ENCODE measurements at regions not wholly inside any gene's neighbourhood (a gene's known extent, or its start where the extent isn't known, plus 50 kb on each side); places are given as distances from the start of the nearest gene placed in this dataset.

DNA sequence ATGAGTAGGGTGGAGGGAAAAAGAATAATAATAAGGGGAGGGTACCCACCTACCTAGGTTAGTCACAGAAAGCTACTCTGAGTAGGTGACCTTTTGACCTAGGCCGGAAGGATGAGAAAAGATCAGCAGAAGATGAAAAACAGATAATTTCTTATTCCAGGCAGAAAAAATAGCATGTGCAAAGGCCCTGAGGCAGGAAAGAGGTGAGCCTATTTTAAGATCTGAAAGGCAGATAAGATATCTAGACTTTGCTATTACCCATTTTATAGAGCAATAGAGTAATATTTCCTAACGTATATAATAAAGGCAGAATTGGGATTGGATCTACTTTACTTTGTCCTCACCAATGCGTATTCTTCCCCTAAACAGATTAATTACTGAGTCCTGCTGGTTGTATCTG, 393.9 kb upstream of the MPDZ start:
- H3K4me3 ChIP-seq (ENCODE audit: low read depth, low read length), result no peak overlapping the region

DNA sequence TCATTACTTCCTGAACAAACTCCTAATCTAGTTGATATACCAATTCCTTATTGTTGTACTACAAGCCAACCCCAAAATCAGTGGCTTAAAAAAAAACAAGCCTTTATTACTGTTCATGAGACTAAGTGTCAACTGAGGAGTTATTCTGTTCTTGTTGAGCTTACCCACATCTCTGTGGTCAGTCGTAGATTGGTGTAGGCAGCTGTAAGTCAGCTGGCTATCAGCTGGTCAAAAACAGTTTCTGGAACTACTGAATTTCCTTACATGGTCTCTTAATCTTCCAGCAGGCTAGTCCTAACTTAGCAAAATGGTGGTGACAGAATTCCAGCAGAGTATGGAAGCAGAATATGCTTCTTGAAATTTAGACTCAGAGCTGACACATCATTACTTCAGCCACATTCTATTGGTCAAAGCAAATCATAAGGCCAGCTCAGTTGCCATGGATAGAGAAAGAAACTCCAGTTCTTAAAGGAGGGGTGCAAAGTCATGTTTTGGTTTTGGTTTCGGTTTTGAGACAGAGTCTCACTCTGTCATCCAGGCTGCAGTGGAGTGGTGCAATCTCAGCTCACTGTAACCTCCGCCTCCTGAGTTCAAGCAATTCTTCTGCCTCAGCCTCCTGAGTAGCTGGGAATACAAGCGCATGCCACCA, 386.1 kb upstream of the MPDZ start:
- H3K4me3 ChIP-seq (ENCODE audit: low read depth, low read length), result no peak overlapping the region

DNA sequence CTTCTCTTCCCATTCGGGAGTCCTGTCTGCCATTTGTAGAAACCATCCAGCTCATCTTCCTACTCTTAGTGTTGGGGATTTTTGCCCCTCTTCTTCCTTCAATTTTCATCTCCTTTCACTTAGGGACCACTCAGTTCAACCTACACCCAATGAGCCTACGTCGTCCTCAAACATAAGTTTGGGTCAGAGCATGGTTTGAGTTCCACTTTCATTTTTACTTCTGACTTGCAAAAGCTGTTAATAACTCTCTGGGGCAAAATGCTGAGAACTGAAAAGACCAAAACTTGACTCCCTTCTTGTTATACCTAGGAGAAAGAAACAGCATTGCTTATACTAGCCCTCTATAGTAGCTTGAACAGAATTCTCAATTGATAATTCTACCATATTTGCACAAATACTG, 381.5 kb upstream of the MPDZ start:
- no peak overlapping the region for H3K4me3 ChIP-seq (ENCODE audit: low read depth, low read length)

DNA sequence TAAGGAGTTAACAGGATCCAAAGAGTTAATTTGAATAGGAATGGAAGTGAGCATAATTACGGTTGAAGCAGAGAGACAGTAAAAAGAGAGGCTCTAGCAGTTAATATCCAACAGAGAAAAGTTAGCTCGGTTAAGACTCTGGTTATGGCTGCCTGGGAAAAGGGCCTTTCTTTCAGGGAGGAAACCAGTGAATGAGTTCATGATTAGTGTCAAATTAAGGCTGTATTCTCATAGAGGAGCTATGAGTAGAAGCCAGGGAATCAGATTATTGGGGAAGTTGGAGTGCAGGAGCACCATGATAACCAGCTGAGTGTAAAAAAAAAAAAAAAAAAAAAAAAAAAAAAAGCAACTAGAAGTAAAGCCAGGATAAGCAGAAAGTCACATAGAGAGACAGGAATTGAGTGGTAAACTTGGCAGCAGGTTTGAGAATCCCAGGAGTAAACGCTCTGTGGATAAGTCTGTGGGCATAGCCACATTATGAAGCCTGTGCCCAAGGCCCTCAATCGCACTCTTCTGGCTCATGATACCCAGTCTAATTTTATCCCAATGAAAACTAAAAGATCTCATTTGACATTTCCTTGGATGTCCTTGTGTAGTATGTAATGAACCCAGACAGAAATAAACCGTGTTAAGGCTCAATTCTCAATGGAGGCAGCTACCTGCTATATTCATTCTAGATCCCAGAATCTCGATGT, 372.6 kb upstream of the MPDZ start:
- no peak overlapping the region for H3K4me3 ChIP-seq (ENCODE audit: low read depth, low read length)

DNA sequence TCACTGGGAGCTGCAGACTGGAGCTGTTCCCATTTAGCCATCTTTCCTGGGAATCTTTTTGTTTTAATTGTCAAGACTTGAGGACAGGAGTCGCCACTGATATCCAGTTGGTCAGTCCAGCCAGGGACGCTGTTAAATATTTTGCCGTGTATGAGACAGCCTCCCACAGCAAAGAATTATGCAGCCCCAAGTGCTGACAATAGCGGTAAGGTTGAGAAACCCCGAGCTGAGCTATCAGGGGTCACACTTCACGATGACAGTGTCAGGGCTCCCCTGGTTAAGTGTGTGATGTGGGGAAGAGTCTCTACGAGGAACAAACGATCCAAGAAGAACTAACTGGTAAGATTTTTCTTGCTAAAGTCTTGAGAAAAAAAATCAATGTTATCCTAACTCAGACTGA, 372.0 kb upstream of the MPDZ start:
- no peak overlapping the region for H3K4me3 ChIP-seq (ENCODE audit: low read depth, low read length)

DNA sequence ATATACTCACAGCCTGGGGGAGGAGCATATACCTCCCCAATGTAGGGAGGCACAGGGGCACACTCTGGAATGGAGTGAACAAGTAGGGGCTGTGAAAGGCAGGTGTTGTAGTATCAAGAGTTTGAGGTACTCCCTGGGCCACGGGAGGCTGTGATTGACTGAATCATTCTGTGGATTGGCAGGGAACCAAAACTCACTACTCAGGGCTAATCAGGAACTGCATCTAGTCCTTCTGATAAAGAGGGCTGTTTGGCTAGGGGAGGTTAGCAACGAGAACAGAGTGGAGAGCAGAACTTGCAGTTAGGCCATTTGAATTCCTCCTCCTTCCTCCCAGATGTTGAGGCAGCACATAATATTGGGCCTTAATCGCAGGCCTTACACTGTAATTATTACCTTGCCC, 369.2 kb upstream of the MPDZ start:
- no peak overlapping the region for H3K4me3 ChIP-seq (ENCODE audit: low read depth, low read length)

DNA sequence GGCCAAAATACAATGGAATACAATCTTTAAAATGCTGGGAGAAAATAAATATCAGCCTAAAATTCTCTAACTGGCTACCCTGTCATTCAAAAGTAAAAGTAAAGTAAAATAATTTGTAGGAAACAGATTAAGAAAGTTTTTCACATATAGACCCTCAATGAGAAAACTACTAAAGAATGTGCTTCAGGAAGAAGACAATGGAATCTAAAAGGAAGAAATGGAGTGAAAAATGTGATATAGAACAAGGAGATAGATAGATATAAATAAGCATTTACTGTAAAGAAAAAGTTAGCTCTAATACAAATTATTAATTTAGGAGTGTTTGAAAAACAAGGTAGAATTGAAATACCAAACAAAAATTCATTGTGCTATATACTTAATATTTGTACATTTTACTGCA, 368.6 kb upstream of the MPDZ start:
- no peak overlapping the region for H3K4me3 ChIP-seq (ENCODE audit: low read depth, low read length)

DNA sequence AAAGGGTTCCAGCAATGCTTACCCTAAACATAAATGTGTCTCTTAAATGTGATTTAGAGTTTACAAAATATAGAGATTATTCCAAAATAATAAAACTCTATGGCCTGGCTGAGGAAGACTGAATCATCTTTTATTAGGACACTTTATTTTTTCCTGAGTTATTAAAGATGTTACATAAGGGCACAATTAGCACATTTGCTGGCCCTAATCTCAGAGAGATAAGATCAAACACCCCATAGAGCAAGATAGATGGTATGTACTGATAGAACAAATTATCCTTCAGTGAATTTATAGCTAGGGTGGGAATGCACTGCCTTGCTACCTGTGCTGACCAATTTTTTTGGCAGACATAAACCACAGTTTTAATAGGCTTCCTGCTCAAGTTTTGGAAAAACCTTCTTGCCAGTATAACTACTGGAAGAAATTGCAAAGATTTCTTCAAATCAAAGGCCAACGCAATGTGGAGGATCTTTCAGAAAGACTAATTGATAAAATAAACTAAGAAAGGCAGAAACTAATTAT, 367.1 kb upstream of the MPDZ start:
- H3K4me3 ChIP-seq (ENCODE audit: low read depth, low read length), result no peak overlapping the region

DNA sequence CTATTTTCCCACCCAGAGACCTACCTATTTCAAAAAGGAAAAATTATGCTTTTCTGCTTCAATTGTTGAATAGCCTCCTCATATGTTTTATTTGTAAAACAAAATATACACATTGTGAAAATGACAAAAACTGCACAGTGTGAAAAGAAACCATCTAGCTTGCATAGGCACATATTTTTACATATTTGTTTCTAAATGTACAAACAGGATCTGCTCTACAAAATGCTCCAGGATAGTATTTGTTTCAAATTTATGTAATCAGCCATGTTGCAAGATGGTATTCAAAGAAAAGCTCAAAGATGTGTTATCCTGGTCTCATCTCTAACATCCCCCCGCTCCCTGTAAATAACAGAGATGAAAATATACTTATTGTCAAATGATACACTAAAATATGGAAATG, 366.1 kb upstream of the MPDZ start:
- no peak overlapping the region for H3K4me3 ChIP-seq (ENCODE audit: low read depth, low read length)

DNA sequence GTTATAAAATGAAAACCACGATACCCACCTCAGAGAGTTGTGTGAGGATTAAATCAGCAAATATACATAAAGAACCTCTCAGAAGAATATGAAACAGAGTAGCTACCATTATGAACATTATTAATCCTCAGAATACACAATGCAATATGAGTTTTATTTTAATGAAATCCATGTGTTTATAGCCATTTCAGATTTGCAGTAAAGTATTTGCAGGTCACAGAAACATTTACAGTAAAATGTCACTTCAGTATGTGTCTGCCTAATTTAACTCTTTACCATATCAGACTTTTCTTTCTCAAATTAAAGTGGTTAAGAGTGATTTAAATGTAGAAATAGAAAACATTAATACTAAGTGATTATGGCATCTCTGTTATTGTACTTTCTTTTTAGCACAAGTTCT, 365.2 kb upstream of the MPDZ start:
- H3K4me3 ChIP-seq (ENCODE audit: low read depth, low read length), result no peak overlapping the region

DNA sequence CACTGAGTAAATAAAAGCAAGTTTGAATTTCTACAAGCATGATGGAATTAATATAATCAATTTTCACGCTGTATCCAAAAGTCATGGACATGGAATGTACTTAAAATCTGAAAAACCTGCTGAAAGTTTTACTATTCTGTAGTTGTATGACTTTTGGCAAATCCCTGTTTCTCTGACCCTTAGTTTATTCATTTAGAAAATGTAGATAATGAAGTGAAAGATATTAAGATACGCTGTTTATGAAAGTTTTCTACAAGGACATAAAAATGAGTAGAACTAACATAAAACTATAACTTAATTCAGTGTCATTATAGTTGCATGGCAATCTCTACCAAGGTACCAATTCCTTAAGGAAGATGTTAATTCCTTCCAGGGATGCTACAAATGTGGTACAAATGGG, 363.2 kb upstream of the MPDZ start:
- no peak overlapping the region for H3K4me3 ChIP-seq (ENCODE audit: low read depth, low read length)

DNA sequence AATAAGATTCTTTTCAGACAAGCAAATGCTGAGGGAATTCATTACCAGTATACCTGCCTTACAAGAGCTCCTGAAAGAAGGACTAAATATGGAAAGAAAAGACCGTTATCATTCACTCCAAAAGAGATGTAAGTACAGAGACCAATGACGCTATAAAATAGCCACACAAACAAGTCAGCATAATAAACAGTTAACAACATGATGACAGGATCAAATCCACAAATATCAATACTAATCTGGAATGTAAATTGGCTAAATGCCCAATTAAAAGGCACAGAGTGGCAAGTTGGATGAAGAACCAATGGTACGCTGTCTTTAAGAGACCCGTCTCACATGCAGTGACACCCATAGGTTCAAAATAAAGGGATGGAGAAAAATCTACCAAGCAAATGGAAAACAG, 349.6 kb upstream of the MPDZ start:
- H3K4me3 ChIP-seq (ENCODE audit: low read depth, low read length), result no peak overlapping the region

DNA sequence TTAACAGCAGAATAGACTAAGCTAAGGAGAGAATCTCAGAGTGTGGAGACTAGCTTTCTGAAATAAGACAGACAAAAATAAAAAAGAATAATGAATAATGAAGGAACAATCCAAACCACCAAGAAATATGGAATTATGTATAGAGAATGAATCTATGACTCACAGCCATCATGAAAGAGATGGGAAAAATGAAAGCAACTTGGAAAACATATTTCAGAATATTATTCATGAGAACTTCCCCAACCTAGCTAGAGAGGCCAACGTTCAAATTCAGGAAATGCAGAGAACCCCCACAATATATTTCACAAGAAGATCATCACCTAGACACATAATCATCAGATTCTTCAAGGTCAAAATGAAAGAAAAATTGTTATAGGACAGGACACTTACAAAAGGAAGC, 349.0 kb upstream of the MPDZ start:
- no peak overlapping the region for H3K4me3 ChIP-seq (ENCODE audit: low read depth, low read length)

DNA sequence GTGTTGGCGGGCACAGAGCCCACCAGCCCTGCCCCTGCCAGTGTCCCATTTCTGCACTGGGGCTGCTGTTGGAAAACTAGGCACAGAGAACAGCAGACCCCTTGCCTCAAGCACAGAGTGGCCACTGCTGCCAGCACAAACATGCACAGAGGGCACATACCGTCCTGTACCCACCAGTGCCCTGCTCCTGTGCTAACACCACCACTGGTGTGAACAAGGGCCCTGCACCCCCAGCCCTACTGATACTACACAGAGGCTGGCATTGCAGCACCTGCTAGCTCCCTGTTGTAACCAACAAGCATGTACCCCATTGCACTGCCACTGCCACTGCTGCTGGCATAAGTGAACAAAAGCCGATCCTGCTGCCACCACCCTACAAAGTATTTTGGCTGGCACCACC, 348.0 kb upstream of the MPDZ start:
- H3K4me3 ChIP-seq (ENCODE audit: low read depth, low read length), result no peak overlapping the region

DNA sequence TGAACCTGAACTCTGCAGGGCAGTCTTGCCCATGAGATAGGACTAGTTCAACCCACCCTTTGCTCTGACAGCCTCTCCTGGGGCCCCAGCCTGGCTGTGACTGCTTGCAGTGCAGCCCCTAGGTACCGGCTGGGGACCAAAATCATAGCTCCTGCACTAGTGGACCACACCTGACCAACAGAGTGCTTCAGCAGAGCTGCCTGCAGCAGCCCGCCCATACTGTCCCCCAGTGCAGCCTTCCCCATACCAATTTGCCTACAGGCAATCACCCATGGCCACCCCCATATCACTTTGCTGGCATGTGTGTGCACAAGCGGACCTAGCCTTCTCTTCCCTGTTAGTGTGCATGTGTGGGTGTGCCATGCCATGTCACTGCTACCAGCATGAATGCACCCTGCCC, 347.6 kb upstream of the MPDZ start:
- H3K4me3 ChIP-seq (ENCODE audit: low read depth, low read length), result no peak overlapping the region

DNA sequence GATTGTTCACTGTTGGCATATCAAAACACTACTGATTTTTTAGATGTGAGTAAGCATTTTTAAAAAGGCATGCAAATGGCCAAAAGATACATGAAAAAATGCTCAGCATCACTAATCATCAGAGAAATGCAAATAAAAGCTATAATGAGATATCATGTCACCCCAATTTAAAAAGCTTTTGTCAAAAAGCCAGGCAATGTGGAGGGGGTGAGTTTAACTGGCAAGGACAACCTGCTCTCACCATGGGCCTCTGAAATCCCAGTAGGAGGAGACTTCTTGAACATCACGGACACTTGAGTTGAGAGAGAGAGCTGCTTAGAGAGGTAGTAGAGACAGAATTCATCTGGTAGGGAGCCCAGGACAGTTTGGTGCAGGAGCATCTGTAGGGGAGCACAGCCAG, 347.1 kb upstream of the MPDZ start:
- H3K4me3 ChIP-seq (ENCODE audit: low read depth, low read length), result no peak overlapping the region

DNA sequence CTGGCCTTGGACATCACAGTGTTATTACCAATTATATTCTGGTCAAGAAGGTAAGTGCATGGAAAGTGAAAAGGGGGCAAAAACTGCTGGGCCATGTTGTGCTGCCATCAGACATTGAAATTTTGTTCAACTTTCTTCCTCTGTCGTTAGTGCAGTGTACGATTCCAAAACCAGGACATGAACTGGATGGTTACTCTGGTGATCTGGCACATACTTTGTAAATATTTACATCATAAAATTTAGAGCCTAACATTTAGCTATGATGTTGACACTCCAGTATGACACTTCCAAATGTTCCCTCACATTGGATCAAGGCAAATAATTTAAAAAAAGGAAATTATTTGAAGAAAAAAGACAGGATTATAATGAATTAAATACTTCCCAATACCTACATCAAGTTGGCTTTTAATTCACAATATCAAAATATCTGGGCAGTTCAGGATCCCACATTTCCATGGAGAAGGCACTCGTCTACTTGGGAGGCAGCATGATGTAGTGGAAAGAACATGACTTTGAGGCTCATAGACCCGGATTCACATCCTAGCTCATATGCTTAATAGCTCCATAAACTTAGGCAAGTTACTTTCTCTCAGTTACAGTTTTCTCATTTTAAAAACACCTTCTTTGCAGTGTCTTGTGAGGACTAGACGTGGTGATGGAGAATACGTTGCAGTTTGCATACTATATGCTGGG, 342.5 kb upstream of the MPDZ start:
- no peak overlapping the region for H3K4me3 ChIP-seq (ENCODE audit: low read depth, low read length)

DNA sequence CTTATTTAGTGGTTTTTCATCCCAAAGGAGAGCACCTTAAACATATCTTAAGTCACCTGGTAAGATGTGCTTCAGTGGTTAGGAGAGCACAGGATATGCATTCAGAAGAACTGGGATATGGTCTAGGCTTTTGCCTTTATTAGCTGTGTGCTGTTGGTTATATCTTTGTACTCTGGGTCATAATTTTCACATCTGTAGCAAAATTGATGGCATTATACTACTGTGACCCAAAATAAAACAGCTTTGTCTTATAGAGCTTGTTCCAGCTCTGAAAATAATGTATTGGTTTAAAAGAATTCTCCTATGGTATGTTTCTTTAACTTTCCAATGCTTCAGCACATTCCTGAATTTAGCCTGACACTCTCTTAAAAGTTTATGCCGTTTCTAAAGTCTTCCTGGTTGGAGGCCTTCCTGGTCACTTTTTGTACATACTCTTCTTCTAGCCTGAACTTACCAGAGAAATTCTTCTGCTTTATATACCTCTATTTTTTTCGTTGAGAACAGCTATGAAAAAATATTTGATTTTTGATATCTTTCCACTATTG, 337.1 kb upstream of the MPDZ start:
- no peak overlapping the region for H3K4me3 ChIP-seq (ENCODE audit: low read depth, low read length)

DNA sequence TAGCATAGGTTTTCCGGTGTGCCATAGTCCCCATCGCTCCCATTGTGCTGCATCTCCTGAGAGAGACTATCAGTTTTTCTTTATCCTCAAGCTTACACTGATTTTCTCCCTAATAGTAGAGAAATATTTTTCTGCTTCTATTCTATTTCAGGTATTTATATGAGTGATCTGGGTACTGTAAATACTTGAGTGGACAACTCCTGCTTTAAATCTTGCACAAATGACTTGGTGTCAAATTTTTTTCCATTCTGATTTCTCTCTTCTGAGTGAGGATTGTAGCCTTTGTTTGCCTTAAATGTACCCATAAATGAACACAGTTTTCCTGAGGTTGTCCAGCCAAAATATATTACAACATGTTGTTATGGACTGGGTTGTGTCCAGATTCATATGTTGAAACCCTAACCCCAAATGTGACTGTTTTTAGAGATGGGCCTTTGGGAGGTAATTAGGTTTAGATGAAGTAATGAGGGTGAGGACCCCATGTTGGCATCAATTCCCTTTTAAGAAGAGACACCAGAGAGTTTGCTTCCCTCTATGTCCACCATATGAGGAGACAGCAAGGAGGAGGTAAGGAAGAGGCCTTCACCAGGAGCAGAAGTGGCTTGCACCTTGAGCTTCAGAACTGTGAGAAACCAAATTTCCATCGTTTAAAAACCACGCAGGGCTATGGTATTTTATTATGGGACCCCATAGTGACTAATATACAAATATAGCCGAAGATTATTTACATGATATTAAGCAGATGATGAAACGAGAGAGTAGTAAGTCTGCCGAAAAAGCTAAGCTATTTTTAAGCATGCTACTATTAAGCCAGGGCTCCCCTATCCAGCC, 336.4 kb upstream of the MPDZ start:
- no peak overlapping the region for H3K4me3 ChIP-seq (ENCODE audit: low read depth, low read length)

DNA sequence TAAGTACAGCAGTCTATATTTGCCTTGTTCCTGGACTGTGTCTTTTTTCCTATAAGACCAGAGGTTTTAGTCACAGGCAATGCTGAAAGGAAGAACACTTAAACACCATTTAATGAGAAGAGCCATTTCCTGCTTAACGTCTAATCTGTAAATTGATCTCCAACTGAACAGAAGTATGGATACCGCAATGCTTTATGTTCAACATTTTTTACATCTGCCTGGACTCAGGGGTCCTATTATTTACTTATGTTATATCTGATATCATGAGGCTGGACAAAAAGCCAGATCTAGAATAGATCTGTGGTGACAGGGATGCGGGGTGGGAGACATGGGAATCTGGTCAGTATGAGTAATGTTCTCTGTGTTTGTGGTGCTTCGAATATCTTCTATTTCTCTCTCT, 334.6 kb upstream of the MPDZ start:
- no peak overlapping the region for H3K4me3 ChIP-seq (ENCODE audit: low read depth, low read length)

DNA sequence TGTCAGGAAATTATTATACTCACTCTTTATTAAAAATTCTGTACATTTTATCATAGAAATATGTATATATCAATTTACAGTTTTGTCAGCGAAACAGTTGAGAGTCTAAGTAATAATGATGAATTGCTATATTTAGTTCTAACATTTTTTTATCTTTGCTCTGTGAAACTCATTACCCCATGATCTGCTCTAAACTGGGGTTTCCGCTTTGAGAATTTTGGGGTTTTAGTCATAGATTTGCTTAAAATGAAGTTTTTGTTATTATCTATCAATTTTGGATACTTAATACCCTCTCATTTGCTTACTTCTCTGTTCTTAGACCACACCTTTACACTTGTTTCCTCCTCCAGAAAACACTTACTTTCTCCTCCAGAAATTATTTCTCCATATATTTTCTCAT, 333.8 kb upstream of the MPDZ start:
- no peak overlapping the region for H3K4me3 ChIP-seq (ENCODE audit: low read depth, low read length)

All from iPS-11a (cell line).